Fibroblast of pulmonary artery (primary cell): ENCODE measurements at regions not wholly inside any gene's neighbourhood (a gene's known extent, or its start where the extent isn't known, plus 50 kb on each side); places are given as distances from the start of the nearest gene placed in this dataset.

ENCODE experiments used
- DNase-seq: peaks from one replicate; pipeline ENCODE4 v3.0.0-alpha.2; 2010; ENCODE audit warnings: low read depth
- H3K4me3 ChIP-seq: replicated peaks from 2 replicates; pipeline ENCODE4 v1.5.1; 2011; ENCODE audit warnings: low read depth, mild to moderate bottlenecking, control low read depth, low read length, moderate library complexity
- CTCF ChIP-seq: IDR thresholded peaks from 2 replicates; pipeline ENCODE4 v1.5.1; 2011; ENCODE audit warnings: mild to moderate bottlenecking, control low read depth, low read length, inconsistent platforms; ENCODE audit errors: missing control alignments

GRCh38 chrX:113033966-113034680 is 193.5 kb upstream of the AMOT start:
- TF ChIP-seq CTCF = no peak
- no peak overlapping the region for H3K4me3 ChIP-seq
- no peak for DNase-seq

DNA sequence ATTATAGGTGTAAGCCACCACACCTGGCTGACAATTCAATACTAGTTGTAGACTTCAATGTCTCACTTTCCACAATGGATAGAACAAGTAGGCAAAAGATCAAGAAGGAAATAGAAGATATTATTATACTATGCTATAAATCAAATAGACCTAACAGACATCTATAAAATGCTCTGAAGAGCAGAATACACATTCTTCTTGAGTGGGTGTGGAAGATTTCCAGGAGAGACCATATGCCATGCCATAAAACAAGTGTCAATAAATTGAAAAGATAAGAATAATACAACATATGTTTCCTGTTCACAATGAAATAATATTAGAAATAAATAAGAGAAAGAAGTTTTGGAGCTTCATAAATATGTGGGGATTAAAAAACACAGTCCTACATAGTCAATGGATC is 179.3 kb upstream of the AMOT start:
- no peak for TF ChIP-seq CTCF
- no peak for DNase-seq

GRCh38 chrX:113009837-113010236 is 169.2 kb upstream of the AMOT start:
- no peak for DNase-seq
- TF ChIP-seq CTCF = no peak
- H3K4me3 ChIP-seq = no peak overlapping the region

More for the DNA sequence above, 179.3 kb upstream of the AMOT start:
- no peak overlapping the region for H3K4me3 ChIP-seq

GRCh38 chrX:113009029-113009428 is 168.4 kb upstream of the AMOT start:
- no peak for TF ChIP-seq CTCF
- no peak overlapping the region for H3K4me3 ChIP-seq
- DNase-seq = no peak

GRCh38 chrX:113001836-113002235 is 161.2 kb upstream of the AMOT start:
- no peak overlapping the region for H3K4me3 ChIP-seq
- DNase-seq = no peak
- TF ChIP-seq CTCF = no peak

- no peak overlapping the region for H3K4me3 ChIP-seq
- no peak for TF ChIP-seq CTCF
- no peak for DNase-seq
Measured at GRCh38 chrX:112997991-112998390, 157.4 kb upstream of the AMOT start.

GRCh38 chrX:112991801-112992200 is 151.2 kb upstream of the AMOT start:
- H3K4me3 ChIP-seq = no peak overlapping the region
- no peak for DNase-seq
- TF ChIP-seq CTCF = no peak
